ENCODE measurements at regions not wholly inside any gene's neighbourhood (a gene's known extent, or its start where the extent isn't known, plus 50 kb on each side); places are given as distances from the start of the nearest gene placed in this dataset.

- no peak for TF ChIP-seq POLR2A (IDR thresholded peaks at IDR 0.05)
- TF ChIP-seq CTCF (IDR thresholded peaks at IDR 0.05) = no peak
These were observed 277.9 kb upstream of the IRAK1BP1 start for GRCh38 chr6:78589436-78589835.
